Right lobe of liver (tissue), 6 donors: ENCODE measurements at regions not wholly inside any gene's neighbourhood (a gene's known extent, or its start where the extent isn't known, plus 50 kb on each side); places are given as distances from the start of the nearest gene placed in this dataset.

Experiments
- ATAC-seq, 4 donors: fragments of 200-7000 bp; cut with Tn5 transposase; one replicate each; pipeline ENCODE4 v1.9.1; 2020; ENCODE audit warnings: mild to moderate bottlenecking in 4 of 4, moderate library complexity in 4 of 4
- DNase-seq, 3 donors: peaks; one replicate each; pipeline ENCODE4 v3.0.0-alpha.2; 2020
- H3K27ac ChIP-seq, 3 donors: fragments of 200-600 bp; one replicate each; pipeline ENCODE4 v1.8.0; 2022
- H3K27me3 ChIP-seq, 2 donors: fragments of 200-600 bp; one replicate each; pipeline ENCODE4 v1.8.0; 2022
- H3K36me3 ChIP-seq, 4 donors: fragments of 200-600 bp; sonication (generic) in 1 of 4; one replicate each; pipeline versions ENCODE4 v1.5.1 to v1.8.0; 2017 to 2022; ENCODE audit warnings: control low read depth in 1 of 4
- H3K4me1 ChIP-seq, 4 donors: fragments of 200-600 bp; sonication (generic) in 1 of 4; one replicate each; pipeline versions ENCODE4 v1.5.1 to v1.8.0; 2017 to 2022; ENCODE audit warnings: control low read depth in 1 of 4
- H3K4me3 ChIP-seq, 3 donors: fragments of 200-600 bp; one replicate each; pipeline ENCODE4 v1.8.0; 2022
- H3K9me3 ChIP-seq, 4 donors: fragments of 200-600 bp; sonication (generic) in 1 of 4; one replicate each; pipeline versions ENCODE4 v1.5.1 to v1.8.0; 2017 to 2022; ENCODE audit warnings: control low read depth in 1 of 4
- POLR2A ChIP-seq: fragments of 450-650 bp; IDR thresholded peaks from one replicate; pipeline ENCODE4 v1.6.1; 2017; ENCODE audit warnings: antibody characterized with exemption, mild to moderate bottlenecking
- WGBS: methylation state at CpG from one replicate; pipeline ENCODE4 v1.1.6; 2018; ENCODE audit warnings: low coverage, low lambda C conversion rate; ENCODE audit not compliant: insufficient coverage; ENCODE audit errors: missing lambda C conversion rate; 5-methylcytosine and 5-hydroxymethylcytosine counted together
- intact Hi-C, 2 donors: fragments of 100-400 bp; cut with DNase I; formaldehyde crosslinking; loops; one replicate each; pipeline versions ENCODE4 v1.11.2 to v1.14.1; 2022
- TF ChIP-seq, protein P1 (sequence below), 4 donors: fragments of 200-600 bp in 3 of 4; fragments of 450-650 bp in 1 of 4; IDR thresholded peaks; one replicate each; pipeline versions ENCODE4 v1.5.1 to v1.8.0; 2016 to 2022; ENCODE audit warnings: antibody characterized with exemption in 4 of 4, mild to moderate bottlenecking in 2 of 4
- donor health status: DM: no; HTN: yes; CAD: no.
- donor health status: DM: no; HTN: no; CAD: no.
- donor health status: DM: no; HTN: no; CAD: no.
- donor health status: DM: no; HTN: yes; CAD: no.
- donor health status: DM: no; HTN: yes; CAD: no.

DNA sequence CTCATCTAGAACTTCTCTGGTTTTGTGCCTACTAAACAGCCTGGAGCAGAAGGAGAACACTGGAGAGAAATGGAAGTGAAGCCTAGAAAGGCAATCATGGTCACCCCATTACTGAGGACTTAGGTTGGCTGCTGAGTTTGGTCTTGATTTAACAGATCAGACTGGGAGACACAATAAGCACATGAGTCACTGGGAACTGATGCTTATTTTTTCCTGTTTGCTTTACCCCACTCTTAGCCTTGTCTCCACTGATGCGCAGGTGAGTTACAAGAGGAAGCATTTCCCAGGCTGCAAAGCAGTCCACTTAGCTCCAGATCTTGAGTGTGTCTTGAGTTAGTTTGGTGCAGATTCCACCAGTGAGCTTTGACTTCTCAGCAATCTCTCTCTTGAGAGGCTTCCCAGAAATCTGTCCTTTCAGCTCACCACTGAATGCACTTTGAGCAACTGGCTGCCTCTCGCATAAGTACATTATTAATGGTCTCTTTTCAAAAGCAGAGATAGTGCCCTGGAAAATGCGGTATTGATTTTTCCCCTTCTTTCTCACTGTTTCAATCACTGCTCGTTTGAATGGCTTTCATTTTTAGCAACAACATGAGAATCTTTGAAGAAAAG, 390.2 kb upstream of the SETBP1 start:
- no peak for DNase-seq
- no peak overlapping the region for H3K27ac ChIP-seq

DNA sequence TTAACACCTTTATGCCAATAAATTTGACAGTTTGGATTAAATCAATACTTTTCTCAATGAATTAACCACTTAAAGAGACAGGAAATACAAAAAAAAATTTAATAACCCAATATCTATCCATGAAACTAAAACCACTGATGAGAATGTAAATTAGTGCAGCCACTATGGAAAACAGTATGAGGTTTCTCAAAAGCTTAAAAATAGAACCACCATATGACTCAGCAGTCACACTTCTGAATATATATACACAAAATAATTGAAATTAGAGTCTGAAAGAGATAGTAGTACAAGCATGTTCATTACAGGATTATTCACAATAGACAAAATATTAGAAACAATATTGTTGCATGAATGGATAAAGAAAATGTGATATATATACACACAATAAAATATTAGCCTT, 382.1 kb upstream of the SETBP1 start:
- Histone ChIP-seq H3K27ac (no peak overlapping the region), H3K36me3 (no peaks in the 10 kb centered on the region), H3K9me3 (no peaks in the 10 kb centered on the region), H3K4me1 (no peaks in the 10 kb centered on the region), H3K27me3 (no peaks in the 10 kb centered on the region), H3K4me3 (no peak overlapping the region)
- DNase-seq (no peak), ATAC-seq (no peak)
- intact Hi-C loops = no loop called here
- TF ChIP-seq, protein P1, sequence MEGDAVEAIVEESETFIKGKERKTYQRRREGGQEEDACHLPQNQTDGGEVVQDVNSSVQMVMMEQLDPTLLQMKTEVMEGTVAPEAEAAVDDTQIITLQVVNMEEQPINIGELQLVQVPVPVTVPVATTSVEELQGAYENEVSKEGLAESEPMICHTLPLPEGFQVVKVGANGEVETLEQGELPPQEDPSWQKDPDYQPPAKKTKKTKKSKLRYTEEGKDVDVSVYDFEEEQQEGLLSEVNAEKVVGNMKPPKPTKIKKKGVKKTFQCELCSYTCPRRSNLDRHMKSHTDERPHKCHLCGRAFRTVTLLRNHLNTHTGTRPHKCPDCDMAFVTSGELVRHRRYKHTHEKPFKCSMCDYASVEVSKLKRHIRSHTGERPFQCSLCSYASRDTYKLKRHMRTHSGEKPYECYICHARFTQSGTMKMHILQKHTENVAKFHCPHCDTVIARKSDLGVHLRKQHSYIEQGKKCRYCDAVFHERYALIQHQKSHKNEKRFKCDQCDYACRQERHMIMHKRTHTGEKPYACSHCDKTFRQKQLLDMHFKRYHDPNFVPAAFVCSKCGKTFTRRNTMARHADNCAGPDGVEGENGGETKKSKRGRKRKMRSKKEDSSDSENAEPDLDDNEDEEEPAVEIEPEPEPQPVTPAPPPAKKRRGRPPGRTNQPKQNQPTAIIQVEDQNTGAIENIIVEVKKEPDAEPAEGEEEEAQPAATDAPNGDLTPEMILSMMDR (IDR thresholded peaks at IDR 0.05) = no peak
- no peak for TF ChIP-seq POLR2A

More for the DNA sequence above, 390.2 kb upstream of the SETBP1 start:
- no peaks in the 10 kb centered on the region for H3K9me3 ChIP-seq
- WGBS = 43% methylated on average over 4 of the region's 4 CpGs
- no peaks in the 10 kb centered on the region for H3K27me3 ChIP-seq
- intact Hi-C loops = no loop called here
- no peaks in the 10 kb centered on the region for H3K4me1 ChIP-seq
- no peak for ATAC-seq
- H3K4me3 ChIP-seq = no peak overlapping the region
- no peaks in the 10 kb centered on the region for H3K36me3 ChIP-seq
- TF ChIP-seq POLR2A = no peak
- TF ChIP-seq, protein P1 (IDR thresholded peaks at IDR 0.05) = no peak

DNA sequence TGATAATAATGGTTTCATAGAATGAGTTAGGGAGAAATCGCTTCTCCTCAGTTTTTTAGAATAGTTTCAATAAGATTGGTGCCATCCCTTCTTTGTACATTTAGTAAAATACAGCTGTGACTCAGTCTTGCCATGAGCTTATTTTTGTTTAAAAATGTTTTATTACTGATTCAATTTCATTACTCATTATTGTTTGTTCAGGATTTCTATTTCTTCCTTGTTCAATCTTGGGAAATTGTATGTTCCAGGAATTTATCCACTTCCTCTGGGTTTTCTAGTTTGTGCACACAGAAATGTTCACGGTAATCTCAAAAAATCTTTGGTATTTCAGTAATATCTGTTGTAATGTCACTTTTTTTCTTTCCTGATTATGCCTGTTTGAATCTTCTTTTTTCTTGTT, 371.5 kb upstream of the SETBP1 start:
- Histone ChIP-seq H3K4me3 (no peak overlapping the region), H3K36me3 (no peaks in the 10 kb centered on the region), H3K27ac (no peak overlapping the region), H3K27me3 (no peaks in the 10 kb centered on the region), H3K4me1 (no peaks in the 10 kb centered on the region), H3K9me3 (no peaks in the 10 kb centered on the region)
- no peak for ATAC-seq
- TF ChIP-seq, protein P1 (IDR thresholded peaks at IDR 0.05) = no peak
- TF ChIP-seq POLR2A = no peak
- DNase-seq = no peak
- intact Hi-C loops = no loop called here
- WGBS = 47% methylated on average over 2 of the region's 2 CpGs

DNA sequence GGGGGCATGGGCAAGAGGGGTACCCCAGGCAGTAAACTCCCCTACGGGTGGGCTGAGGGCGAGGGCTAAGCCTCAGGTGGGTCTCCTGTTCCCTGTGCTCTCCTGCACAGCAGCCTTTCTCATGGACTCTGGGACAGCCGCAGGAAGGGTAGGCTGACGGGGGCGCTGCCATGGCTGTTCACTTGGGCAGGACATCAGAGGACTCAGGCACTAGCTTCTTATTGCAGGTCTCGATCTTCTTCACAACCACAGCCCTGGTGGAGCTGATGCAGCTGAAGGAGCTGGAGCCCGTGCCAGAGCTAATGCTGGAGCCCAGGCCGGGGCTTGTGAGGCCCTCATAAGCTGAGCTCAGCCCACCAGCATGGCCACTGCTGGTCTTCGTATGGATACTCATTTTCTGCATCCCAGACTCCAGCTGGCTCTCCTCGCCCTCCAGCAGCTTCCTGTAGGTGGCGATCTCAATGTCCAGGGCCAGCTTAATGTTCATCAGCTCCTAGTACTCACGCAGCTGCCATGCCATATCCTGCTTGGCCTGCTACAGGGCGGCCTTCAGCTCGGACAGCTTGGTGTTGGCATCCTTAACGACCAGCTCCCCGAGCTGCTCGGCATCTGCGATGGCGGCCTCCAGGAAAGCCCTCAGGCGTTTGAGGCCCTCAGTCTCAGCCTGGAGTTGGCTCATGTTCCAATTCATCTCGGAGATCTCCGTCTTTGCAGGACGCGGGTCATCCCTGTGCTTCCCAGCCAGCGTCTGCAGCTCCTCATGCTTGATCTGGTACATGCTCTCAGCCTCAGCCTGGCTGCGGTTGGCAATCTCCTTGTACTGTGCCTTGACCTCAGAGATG, 359.8 kb upstream of the SETBP1 start:
- Histone ChIP-seq H3K4me3 (no peak overlapping the region), H3K4me1 (no peaks in the 10 kb centered on the region), H3K36me3 (no peaks in the 10 kb centered on the region), H3K9me3 (no peaks in the 10 kb centered on the region), H3K27me3 (no peaks in the 10 kb centered on the region), H3K27ac (no peak overlapping the region)
- ATAC-seq (no peak), DNase-seq (no peak)
- intact Hi-C loops = no loop called here
- WGBS = 78% methylated on average over 2 of the region's 26 CpGs
- no peak for TF ChIP-seq POLR2A
- TF ChIP-seq, protein P1 (IDR thresholded peaks at IDR 0.05) = no peak
